HCT116 (cell line): ENCODE measurements at regions not wholly inside any gene's neighbourhood (a gene's known extent, or its start where the extent isn't known, plus 50 kb on each side); places are given as distances from the start of the nearest gene placed in this dataset.

Source experiments
- ATAC-seq: fragments of 200-7000 bp; cut with Tn5 transposase; 2 replicates; pipeline ENCODE4 v1.9.1; 2020; ENCODE audit warnings: mild to moderate bottlenecking, moderate library complexity
- BruUV-seq: library from RNA; stranded (reverse); fragments of 400-500 nt; replicated peaks from 2 replicates; lab custom pipeline; 2021; lab: Mats Ljungman, UMichigan
- CTCF ChIA-PET: fragments of 300-600 bp; sonication (Branson Sonifier 250); formaldehyde crosslinking; loops from one replicate; lab custom pipeline; 2021; ENCODE audit warnings: antibody characterized with exemption; lab: Charles Lee
- POLR2A ChIA-PET: fragments of 300-600, 350-600 bp; sonication (Branson Sonifier 250); formaldehyde crosslinking; loops from one replicate; lab custom pipeline; 2021; ENCODE audit warnings: antibody characterized with exemption; lab: Charles Lee
- RAD21 ChIA-PET, 2 experiments: fragments of 300-600 bp; sonication (Branson Sonifier 250); formaldehyde crosslinking; loops; one replicate each; lab custom pipeline; 2023; ENCODE audit warnings: low total read pairs in 2 of 2; ENCODE audit not compliant: uncharacterized antibody in 2 of 2, unreplicated experiment in 2 of 2, low non-redundant PET in 1 of 2; lab: Charles Lee
- DNase-seq: peaks from one replicate; pipeline ENCODE4 v3.0.0-alpha.2; 2010; ENCODE audit warnings: low read depth, low spot score
- H2AFZ ChIP-seq: fragments of 200-600 bp; shearing (Covaris generic), sonication (generic); 2 replicates; pipeline ENCODE4 v1.6.1; 2017; ENCODE audit warnings: low read depth, mixed run types, mixed read lengths, antibody characterized with exemption, low read length; ENCODE audit not compliant: poor library complexity, severe bottlenecking
- H3K27ac ChIP-seq: 2 replicates; pipeline ENCODE4 v1.5.1; 2012; ENCODE audit warnings: low read depth, low read length
- H3K27me3 ChIP-seq: fragments of 200-600 bp; sonication (generic); 2 replicates; pipeline ENCODE4 v1.6.1; 2016; ENCODE audit warnings: mixed run types, low read length, mixed read lengths; ENCODE audit not compliant: insufficient read depth
- H3K36me3 ChIP-seq, 2 experiments: fragments of 200-500 bp in 1 of 2; fragments of 200-600 bp in 1 of 2; sonication (Bioruptor generic) in 1 of 2; sonication (generic) in 1 of 2; 2 replicates each; pipeline versions ENCODE4 v1.5.1 to v1.6.1; 2014 to 2016; ENCODE audit warnings: low read length in 2 of 2, inconsistent platforms in 1 of 2, mixed read lengths in 1 of 2, mixed run types in 1 of 2; ENCODE audit not compliant: insufficient read depth in 2 of 2, control insufficient read depth in 1 of 2
- H3K4me1 ChIP-seq, 2 experiments: fragments of 200-600 bp in 1 of 2; sonication (generic) in 1 of 2; 2 replicates each; pipeline versions ENCODE4 v1.5.1 to v1.6.1; 2012 to 2017; ENCODE audit warnings: low read length in 2 of 2, inconsistent platforms in 1 of 2, mild to moderate bottlenecking in 1 of 2, mixed read lengths in 1 of 2, mixed run types in 1 of 2, moderate library complexity in 1 of 2; ENCODE audit not compliant: insufficient read depth in 2 of 2, control insufficient read depth in 1 of 2
- H3K4me2 ChIP-seq: fragments of 200-600 bp; sonication (generic); 2 replicates; pipeline ENCODE4 v1.6.1; 2017; ENCODE audit warnings: mixed run types, low read length, mixed read lengths
- H3K4me3 ChIP-seq, 2 experiments: fragments of 200-600 bp in 1 of 2; sonication (generic) in 1 of 2; replicated peaks in 1 of 2; 2 replicates each; pipeline ENCODE4 v1.5.1; 2011 to 2016; ENCODE audit warnings: low read length in 2 of 2, control low read depth in 1 of 2, low read depth in 1 of 2, mild to moderate bottlenecking in 1 of 2, mixed read lengths in 1 of 2, mixed run types in 1 of 2
- H3K79me2 ChIP-seq: fragments of 200-600 bp; sonication (generic); 2 replicates; pipeline ENCODE4 v1.6.1; 2017; ENCODE audit warnings: mild to moderate bottlenecking, mixed run types, low read length, moderate library complexity, mixed read lengths; ENCODE audit not compliant: insufficient read depth
- H3K9ac ChIP-seq: fragments of 200-600 bp; sonication (generic); 2 replicates; pipeline ENCODE4 v1.6.1; 2016; ENCODE audit warnings: low read length, mixed read lengths
- H3K9me2 ChIP-seq: fragments of 200-600 bp; sonication (generic), shearing (Covaris generic); 2 replicates; pipeline ENCODE4 v1.6.1; 2017; ENCODE audit warnings: mixed run types, mild to moderate bottlenecking, moderate library complexity; ENCODE audit not compliant: insufficient read depth
- H3K9me3 ChIP-seq, 2 experiments: fragments of 200-500 bp in 1 of 2; fragments of 200-600 bp in 1 of 2; sonication (Bioruptor generic) in 1 of 2; sonication (generic) in 1 of 2; 2 replicates each; pipeline ENCODE4 v1.6.1; 2014 to 2017; ENCODE audit warnings: low read length in 2 of 2, mixed read lengths in 2 of 2, inconsistent platforms in 1 of 2, low read depth in 1 of 2, mild to moderate bottlenecking in 1 of 2, mixed run types in 1 of 2, moderate library complexity in 1 of 2; ENCODE audit not compliant: control insufficient read depth in 1 of 2, insufficient read depth in 1 of 2
- H4K20me1 ChIP-seq: fragments of 200-600 bp; sonication (generic), shearing (Covaris generic); 2 replicates; pipeline ENCODE4 v1.6.1; 2017; ENCODE audit warnings: mixed run types, mild to moderate bottlenecking, moderate library complexity; ENCODE audit not compliant: insufficient read depth
- CTCF ChIP-seq, 3 experiments: fragments of 200-600 bp in 1 of 3; sonication (generic) in 1 of 3; IDR thresholded peaks in 2 of 3; conservative IDR thresholded peaks in 1 of 3; 2 replicates each; pipeline ENCODE4 v1.5.1; 2012 to 2017; ENCODE audit warnings: low read depth in 2 of 3, low read length in 2 of 3, antibody characterized with exemption in 1 of 3, borderline replicate concordance in 1 of 3, control low read depth in 1 of 3, mild to moderate bottlenecking in 1 of 3, mixed read lengths in 1 of 3, mixed run types in 1 of 3, moderate library complexity in 1 of 3; ENCODE audit not compliant: insufficient read depth in 1 of 3
- EGR1 ChIP-seq: IDR thresholded peaks from 2 replicates; pipeline ENCODE4 v1.6.1; 2012; ENCODE audit warnings: low read depth
- ELF1 ChIP-seq: IDR thresholded peaks from 2 replicates; pipeline ENCODE4 v1.6.1; 2012; ENCODE audit warnings: low read depth, borderline replicate concordance
- EZH2 ChIP-seq: fragments of 200-600 bp; sonication (generic); IDR thresholded peaks from 2 replicates; pipeline ENCODE4 v1.6.1; 2017; ENCODE audit warnings: antibody characterized with exemption, mixed run types
- EZH2phosphoT487 ChIP-seq: fragments of 200-600 bp; IDR thresholded peaks from 2 replicates; pipeline ENCODE4 v1.6.1; 2018; ENCODE audit warnings: antibody characterized with exemption, borderline replicate concordance
- POLR2AphosphoS5 ChIP-seq: IDR thresholded peaks from 2 replicates; pipeline ENCODE4 v1.6.1; 2011; ENCODE audit warnings: mild to moderate bottlenecking, low read depth, low read length, moderate library complexity
- RAD21 ChIP-seq: IDR thresholded peaks from 2 replicates; pipeline ENCODE4 v1.6.1; 2012; ENCODE audit warnings: low read depth, mild to moderate bottlenecking
- SIN3A ChIP-seq: IDR thresholded peaks from 2 replicates; pipeline ENCODE4 v1.6.1; 2012; ENCODE audit warnings: low read depth
- SRF ChIP-seq: IDR thresholded peaks from 2 replicates; pipeline ENCODE4 v1.6.1; 2012; ENCODE audit warnings: low read depth
- YY1 ChIP-seq: IDR thresholded peaks from 2 replicates; pipeline ENCODE4 v1.6.1; 2011; ENCODE audit warnings: low read length, low read depth, moderate library complexity, mild to moderate bottlenecking; ENCODE audit not compliant: insufficient replicate concordance; ENCODE audit errors: extremely low read depth
- ZBTB33 ChIP-seq: IDR thresholded peaks from 2 replicates; pipeline ENCODE4 v1.6.1; 2011; ENCODE audit warnings: mild to moderate bottlenecking, low read length, moderate library complexity; ENCODE audit not compliant: insufficient replicate concordance; ENCODE audit errors: extremely low read depth
- ZFX ChIP-seq: fragments of 450-650 bp; IDR thresholded peaks from 2 replicates; pipeline ENCODE4 v1.6.1; 2017
- intact Hi-C: fragments of 100-400 bp; cut with micrococcal nuclease; formaldehyde crosslinking; loops from 2 replicates; pipeline ENCODE4 v1.10.0; 2022
- TF ChIP-seq, protein P1 (sequence below): IDR thresholded peaks from 2 replicates; pipeline ENCODE4 v1.6.1; 2012
- TF ChIP-seq, protein P2 (sequence below): IDR thresholded peaks from 2 replicates; pipeline ENCODE4 v1.6.1; 2012; ENCODE audit warnings: low read depth
- TF ChIP-seq, protein P3 (sequence below): IDR thresholded peaks from 2 replicates; pipeline ENCODE4 v1.6.1; 2012

GRCh38 chr15:69780981-69781380 lies 316.7 kb downstream of the TLE3 start:
- intact Hi-C loops: no loop called here
- no peaks in the 10 kb centered on the region for H4K20me1 ChIP-seq
- H3K4me2 ChIP-seq: no peak overlapping the region
- H3K4me3 ChIP-seq: no peak overlapping the region
- no peaks in the 10 kb centered on the region for H3K79me2 ChIP-seq
- BruUV-seq: no TSS peak
- H3K36me3 ChIP-seq: no peaks in the 10 kb centered on the region
- ChIA-PET CTCF (no interaction called here), RAD21 (no interaction called here), POLR2A (no interaction called here)
- H3K9me3 ChIP-seq: no peaks in the 10 kb centered on the region
- no peaks in the 10 kb centered on the region; the same call in 1 of the 2 replicates for H3K9me2 ChIP-seq
- TF ChIP-seq, protein P1, sequence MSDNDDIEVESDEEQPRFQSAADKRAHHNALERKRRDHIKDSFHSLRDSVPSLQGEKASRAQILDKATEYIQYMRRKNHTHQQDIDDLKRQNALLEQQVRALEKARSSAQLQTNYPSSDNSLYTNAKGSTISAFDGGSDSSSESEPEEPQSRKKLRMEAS: no peak
- TF ChIP-seq, protein P2, sequence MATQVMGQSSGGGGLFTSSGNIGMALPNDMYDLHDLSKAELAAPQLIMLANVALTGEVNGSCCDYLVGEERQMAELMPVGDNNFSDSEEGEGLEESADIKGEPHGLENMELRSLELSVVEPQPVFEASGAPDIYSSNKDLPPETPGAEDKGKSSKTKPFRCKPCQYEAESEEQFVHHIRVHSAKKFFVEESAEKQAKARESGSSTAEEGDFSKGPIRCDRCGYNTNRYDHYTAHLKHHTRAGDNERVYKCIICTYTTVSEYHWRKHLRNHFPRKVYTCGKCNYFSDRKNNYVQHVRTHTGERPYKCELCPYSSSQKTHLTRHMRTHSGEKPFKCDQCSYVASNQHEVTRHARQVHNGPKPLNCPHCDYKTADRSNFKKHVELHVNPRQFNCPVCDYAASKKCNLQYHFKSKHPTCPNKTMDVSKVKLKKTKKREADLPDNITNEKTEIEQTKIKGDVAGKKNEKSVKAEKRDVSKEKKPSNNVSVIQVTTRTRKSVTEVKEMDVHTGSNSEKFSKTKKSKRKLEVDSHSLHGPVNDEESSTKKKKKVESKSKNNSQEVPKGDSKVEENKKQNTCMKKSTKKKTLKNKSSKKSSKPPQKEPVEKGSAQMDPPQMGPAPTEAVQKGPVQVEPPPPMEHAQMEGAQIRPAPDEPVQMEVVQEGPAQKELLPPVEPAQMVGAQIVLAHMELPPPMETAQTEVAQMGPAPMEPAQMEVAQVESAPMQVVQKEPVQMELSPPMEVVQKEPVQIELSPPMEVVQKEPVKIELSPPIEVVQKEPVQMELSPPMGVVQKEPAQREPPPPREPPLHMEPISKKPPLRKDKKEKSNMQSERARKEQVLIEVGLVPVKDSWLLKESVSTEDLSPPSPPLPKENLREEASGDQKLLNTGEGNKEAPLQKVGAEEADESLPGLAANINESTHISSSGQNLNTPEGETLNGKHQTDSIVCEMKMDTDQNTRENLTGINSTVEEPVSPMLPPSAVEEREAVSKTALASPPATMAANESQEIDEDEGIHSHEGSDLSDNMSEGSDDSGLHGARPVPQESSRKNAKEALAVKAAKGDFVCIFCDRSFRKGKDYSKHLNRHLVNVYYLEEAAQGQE: no peak
- TF ChIP-seq EZH2phosphoT487 (no peak), SRF (no peak), SIN3A (no peak), RAD21 (no peak), ZBTB33 (no peak), EGR1 (no peak), YY1 (no peak), POLR2AphosphoS5 (no peak), ELF1 (no peak), ZFX (no peak), CTCF (IDR thresholded peaks at IDR 0.05 in 2 of 3, conservative IDR thresholded peaks at IDR 0.05 in 1 of 3; ENCODE audit: borderline replicate concordance in 1 of 3, insufficient read depth in 1 of 3, low read depth in 2 of 3, low read length in 2 of 3) (no peak), EZH2 (no peak)
- TF ChIP-seq, protein P3, sequence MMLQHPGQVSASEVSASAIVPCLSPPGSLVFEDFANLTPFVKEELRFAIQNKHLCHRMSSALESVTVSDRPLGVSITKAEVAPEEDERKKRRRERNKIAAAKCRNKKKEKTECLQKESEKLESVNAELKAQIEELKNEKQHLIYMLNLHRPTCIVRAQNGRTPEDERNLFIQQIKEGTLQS: no peak
- DNase-seq: no peak
- H2AFZ ChIP-seq: no peak overlapping the region
- no peak for ATAC-seq
- H3K9ac ChIP-seq: no peak overlapping the region
- no peaks in the 10 kb centered on the region for H3K27me3 ChIP-seq
- H3K27ac ChIP-seq: no peak overlapping the region
- H3K4me1 ChIP-seq: peaks cover 0 to 11% of the 10 kb centered on the region in 2 experiments; a peak in 2 of 4 replicates
